ENCODE measurements at regions not wholly inside any gene's neighbourhood (a gene's known extent, or its start where the extent isn't known, plus 50 kb on each side); places are given as distances from the start of the nearest gene placed in this dataset.

DNA sequence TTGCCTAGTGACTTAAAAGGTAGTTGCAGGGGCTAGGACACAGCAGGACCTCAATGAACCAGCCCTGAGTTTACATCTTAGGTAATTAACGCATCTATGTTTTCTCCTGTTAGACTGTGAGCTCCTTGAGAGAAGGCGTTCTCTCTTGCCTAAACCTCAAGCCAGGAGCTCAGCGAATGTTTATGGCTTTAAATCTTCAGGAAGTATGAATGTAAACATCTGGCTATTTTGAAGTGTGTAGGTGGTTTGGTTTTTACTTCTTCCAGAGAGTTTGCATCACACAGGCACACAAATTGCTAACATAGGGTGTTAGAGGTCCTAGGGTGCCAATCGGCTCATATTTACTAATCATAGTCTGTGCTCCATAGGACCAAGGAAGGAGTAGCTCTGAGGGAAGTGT is 387.7 kb upstream of the ZNF507 start:
- no peak overlapping the region for H3K27ac Mint-ChIP-seq
- H3K4me3 Mint-ChIP-seq, result no peak overlapping the region
- no peaks in the 10 kb centered on the region for H3K36me3 Mint-ChIP-seq (ENCODE audit: low read depth)
- H3K4me1 Mint-ChIP-seq (ENCODE audit: low read depth), result no peaks in the 10 kb centered on the region
- H3K27me3 Mint-ChIP-seq, result no peaks in the 10 kb centered on the region
- H3K9me3 Mint-ChIP-seq, result peaks cover 7% of the 10 kb centered on the region

DNA sequence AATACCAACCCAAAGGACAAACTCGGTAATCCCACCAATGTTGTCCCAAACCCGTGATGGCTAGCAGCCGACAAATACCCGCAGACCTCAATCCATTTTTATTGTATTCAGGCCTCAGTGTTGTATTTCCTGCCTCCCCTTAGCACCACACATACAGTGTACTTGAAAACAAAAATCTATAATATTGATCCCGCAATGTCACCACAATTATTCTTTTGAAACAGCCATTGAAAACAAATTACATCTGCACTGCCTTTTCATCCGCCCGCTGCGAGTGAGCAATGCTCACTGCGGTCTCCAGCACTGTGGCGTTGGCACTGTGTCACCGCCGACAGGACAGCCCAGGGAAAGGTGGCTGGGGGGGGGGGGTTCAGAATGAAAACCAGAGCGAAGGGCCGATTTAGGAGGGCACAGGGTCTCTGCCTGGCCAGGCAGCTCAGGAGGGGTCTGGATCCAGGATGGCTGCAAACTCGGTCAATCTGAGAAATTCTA is 385.8 kb upstream of the ZNF507 start:
- Mint-ChIP-seq H3K9me3 (peaks cover 3% of the 10 kb centered on the region), H3K27ac (no peak overlapping the region), H3K36me3 (ENCODE audit: low read depth) (no peaks in the 10 kb centered on the region), H3K27me3 (no peaks in the 10 kb centered on the region), H3K4me3 (no peak overlapping the region), H3K4me1 (ENCODE audit: low read depth) (no peaks in the 10 kb centered on the region)

DNA sequence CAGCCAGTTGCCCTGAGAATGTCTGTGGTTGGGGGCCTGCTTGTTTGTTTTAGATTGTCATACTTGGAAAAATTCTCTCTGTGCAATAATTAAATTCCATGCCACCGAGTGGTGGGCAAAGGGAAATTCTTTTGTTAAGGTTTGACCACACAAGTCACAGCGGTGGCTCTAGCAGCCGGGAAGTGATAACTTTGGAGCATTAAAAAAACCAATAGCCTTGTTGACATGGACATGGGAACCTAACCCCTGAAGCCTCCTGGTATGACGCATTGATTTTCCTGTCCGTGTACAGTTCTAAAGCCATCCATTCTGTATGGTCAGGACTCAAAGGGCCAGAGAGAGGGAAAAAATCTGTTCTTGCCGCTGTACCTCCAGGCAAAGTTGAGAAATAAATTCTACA is 384.9 kb upstream of the ZNF507 start:
- H3K4me3 Mint-ChIP-seq, result no peak overlapping the region
- H3K4me1 Mint-ChIP-seq (ENCODE audit: low read depth), result no peaks in the 10 kb centered on the region
- H3K9me3 Mint-ChIP-seq, result peaks cover 3% of the 10 kb centered on the region
- H3K36me3 Mint-ChIP-seq (ENCODE audit: low read depth), result no peaks in the 10 kb centered on the region
- no peak overlapping the region for H3K27ac Mint-ChIP-seq
- no peaks in the 10 kb centered on the region for H3K27me3 Mint-ChIP-seq

DNA sequence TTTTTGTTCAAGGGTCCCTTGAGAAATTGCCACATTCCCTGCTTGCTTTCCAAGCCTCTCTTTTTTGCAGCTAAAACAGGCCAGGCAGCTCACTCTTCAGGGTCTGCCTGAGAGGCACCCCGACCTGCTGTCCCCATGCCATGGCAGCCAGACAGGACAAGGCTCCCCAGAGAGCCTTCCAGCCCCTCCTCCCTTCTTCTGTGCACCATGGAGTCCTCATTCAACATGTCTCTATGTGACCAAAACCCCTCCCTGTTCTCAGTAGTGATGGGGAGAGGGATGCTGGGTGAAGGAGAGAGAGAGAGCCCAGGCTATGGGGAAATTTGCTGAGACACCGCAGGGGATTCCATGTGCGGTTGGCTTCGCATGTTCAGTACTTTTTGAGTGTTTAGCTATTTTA is 384.2 kb upstream of the ZNF507 start:
- Mint-ChIP-seq H3K9me3 (peaks cover 2% of the 10 kb centered on the region), H3K4me1 (ENCODE audit: low read depth) (no peaks in the 10 kb centered on the region), H3K27me3 (no peaks in the 10 kb centered on the region), H3K4me3 (no peak overlapping the region), H3K27ac (no peak overlapping the region), H3K36me3 (ENCODE audit: low read depth) (no peaks in the 10 kb centered on the region)

DNA sequence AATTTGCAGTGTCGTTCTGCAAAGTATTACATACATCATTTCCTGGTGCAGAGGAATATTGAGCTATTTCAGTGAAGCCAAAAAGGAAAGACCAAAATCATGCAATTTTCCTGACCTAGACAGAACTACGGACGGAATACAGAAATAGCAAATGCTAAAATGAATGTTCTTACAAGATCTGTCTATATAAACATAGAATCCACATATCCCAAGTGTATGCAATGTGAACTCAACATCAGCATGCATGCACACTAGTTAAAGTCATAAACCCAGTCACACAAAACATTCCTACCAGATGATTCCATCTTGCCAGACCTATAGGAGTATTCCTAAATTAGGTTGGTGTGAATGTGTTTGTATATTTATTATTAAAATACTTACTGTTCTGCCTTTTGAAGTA is 383.7 kb upstream of the ZNF507 start:
- Mint-ChIP-seq H3K9me3 (no peaks in the 10 kb centered on the region), H3K4me1 (ENCODE audit: low read depth) (no peaks in the 10 kb centered on the region), H3K27ac (no peak overlapping the region), H3K36me3 (ENCODE audit: low read depth) (no peaks in the 10 kb centered on the region), H3K27me3 (no peaks in the 10 kb centered on the region), H3K4me3 (no peak overlapping the region)

GRCh38 chr19:31962561-31962996 is 382.8 kb upstream of the ZNF507 start:
- Mint-ChIP-seq H3K4me3 (no peak overlapping the region), H3K9me3 (no peaks in the 10 kb centered on the region), H3K4me1 (ENCODE audit: low read depth) (no peaks in the 10 kb centered on the region), H3K36me3 (ENCODE audit: low read depth) (no peaks in the 10 kb centered on the region), H3K27ac (no peak overlapping the region), H3K27me3 (no peaks in the 10 kb centered on the region)

- H3K4me3 Mint-ChIP-seq, result no peak overlapping the region
- H3K27ac Mint-ChIP-seq, result no peak overlapping the region
- no peaks in the 10 kb centered on the region for H3K36me3 Mint-ChIP-seq (ENCODE audit: low read depth)
- H3K9me3 Mint-ChIP-seq, result no peaks in the 10 kb centered on the region
- H3K27me3 Mint-ChIP-seq, result no peaks in the 10 kb centered on the region
- H3K4me1 Mint-ChIP-seq (ENCODE audit: low read depth), result no peaks in the 10 kb centered on the region
These were observed 381.7 kb upstream of the ZNF507 start for GRCh38 chr19:31963746-31964145.

DNA sequence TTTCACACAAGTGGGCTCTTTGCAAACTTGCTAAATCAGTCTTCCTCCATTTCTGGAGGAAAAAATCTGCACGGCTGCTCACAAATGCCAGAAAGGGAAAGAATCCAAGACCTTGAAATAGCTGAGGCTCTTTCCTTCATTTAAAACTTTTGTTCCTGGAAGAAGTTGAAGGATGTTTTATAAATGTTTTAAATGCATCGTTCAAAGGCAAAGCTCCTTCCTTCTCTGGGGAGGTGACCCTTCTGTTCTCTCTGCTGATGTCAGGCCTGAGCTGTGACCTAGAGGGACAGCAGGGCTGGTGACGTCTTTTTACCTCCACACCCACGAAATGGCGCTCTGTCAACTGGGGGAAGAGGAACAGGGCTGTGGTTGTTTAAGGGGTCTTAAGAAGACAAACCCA is 376.4 kb upstream of the ZNF507 start:
- Mint-ChIP-seq H3K4me3 (no peak overlapping the region), H3K9me3 (no peaks in the 10 kb centered on the region), H3K27me3 (no peaks in the 10 kb centered on the region), H3K4me1 (ENCODE audit: low read depth) (no peaks in the 10 kb centered on the region), H3K36me3 (ENCODE audit: low read depth) (no peaks in the 10 kb centered on the region), H3K27ac (no peak overlapping the region)

GRCh38 chr19:31970027-31970461 is 375.4 kb upstream of the ZNF507 start:
- no peaks in the 10 kb centered on the region for H3K36me3 Mint-ChIP-seq (ENCODE audit: low read depth)
- H3K27me3 Mint-ChIP-seq, result no peaks in the 10 kb centered on the region
- no peak overlapping the region for H3K4me3 Mint-ChIP-seq
- no peaks in the 10 kb centered on the region for H3K9me3 Mint-ChIP-seq
- no peaks in the 10 kb centered on the region for H3K4me1 Mint-ChIP-seq (ENCODE audit: low read depth)
- no peak overlapping the region for H3K27ac Mint-ChIP-seq

DNA sequence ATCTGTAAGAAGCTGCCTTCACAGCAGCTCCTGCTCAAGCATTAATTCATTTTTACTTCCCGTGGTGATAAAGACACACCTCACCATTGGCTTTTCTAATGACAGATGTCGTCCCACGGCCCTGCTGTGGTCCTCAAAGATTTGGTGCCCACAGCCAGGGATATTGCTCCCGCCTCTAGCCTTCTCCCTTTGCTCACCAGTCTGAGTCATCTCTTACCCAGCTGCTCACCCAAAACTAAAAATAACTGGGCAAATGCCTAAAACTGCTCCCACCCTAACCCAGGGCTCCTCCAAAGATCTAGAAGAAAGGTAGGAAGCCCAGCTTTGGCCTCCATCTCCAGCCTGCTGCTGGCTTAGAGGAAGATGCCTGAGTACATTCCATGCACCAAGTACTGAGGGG is 371.1 kb upstream of the ZNF507 start:
- H3K27me3 Mint-ChIP-seq, result no peaks in the 10 kb centered on the region
- no peaks in the 10 kb centered on the region for H3K4me1 Mint-ChIP-seq (ENCODE audit: low read depth)
- H3K27ac Mint-ChIP-seq, result no peak overlapping the region
- H3K4me3 Mint-ChIP-seq, result no peak overlapping the region
- H3K36me3 Mint-ChIP-seq (ENCODE audit: low read depth), result no peaks in the 10 kb centered on the region
- peaks cover 4% of the 10 kb centered on the region for H3K9me3 Mint-ChIP-seq

- Mint-ChIP-seq H3K27ac (no peak overlapping the region), H3K9me3 (peaks cover 4% of the 10 kb centered on the region), H3K27me3 (no peaks in the 10 kb centered on the region), H3K36me3 (ENCODE audit: low read depth) (no peaks in the 10 kb centered on the region), H3K4me1 (ENCODE audit: low read depth) (no peaks in the 10 kb centered on the region), H3K4me3 (no peak overlapping the region)
These were observed 370.5 kb upstream of the ZNF507 start for GRCh38 chr19:31974941-31975340.

GRCh38 chr19:31975461-31975860 is 369.9 kb upstream of the ZNF507 start:
- Mint-ChIP-seq H3K4me1 (ENCODE audit: low read depth) (no peaks in the 10 kb centered on the region), H3K27me3 (no peaks in the 10 kb centered on the region), H3K27ac (no peak overlapping the region), H3K4me3 (no peak overlapping the region), H3K36me3 (ENCODE audit: low read depth) (no peaks in the 10 kb centered on the region), H3K9me3 (peaks cover 4% of the 10 kb centered on the region)

DNA sequence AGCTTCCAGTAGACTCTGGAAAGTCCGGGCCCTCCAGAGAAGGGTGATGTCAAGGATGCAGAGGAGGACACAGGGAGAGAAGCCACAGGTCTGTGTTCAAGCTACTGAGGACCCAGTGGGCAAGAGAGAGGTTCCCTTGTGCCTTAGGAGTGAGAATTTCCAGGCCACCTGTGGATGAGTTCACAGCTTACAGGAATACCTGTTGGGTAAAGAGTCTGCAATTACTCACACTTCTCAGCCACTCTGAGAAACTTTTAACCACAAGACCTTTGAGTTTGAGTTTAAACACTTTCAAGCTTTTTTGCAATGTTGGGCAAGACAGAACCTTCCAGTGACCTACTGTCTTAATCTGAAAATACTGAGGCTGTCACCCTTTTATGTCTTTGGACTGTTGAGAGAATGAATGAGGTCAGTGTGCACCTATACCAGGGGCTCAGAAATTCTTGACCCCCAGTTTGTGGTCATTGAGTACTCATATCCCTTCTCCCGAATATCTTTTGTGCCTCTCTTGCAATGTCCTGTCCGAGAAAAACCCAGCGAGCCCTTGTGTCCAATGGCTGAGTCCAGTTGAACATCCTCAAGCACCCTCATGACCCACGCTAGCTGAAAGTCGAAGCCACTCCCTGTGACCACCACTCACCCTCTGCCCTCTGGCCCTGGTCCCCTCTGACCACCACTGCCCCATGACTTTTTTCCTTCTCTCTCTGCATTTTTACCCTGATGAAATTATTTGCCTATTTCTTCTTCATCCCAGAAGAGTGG is 368.5 kb upstream of the ZNF507 start:
- Mint-ChIP-seq H3K4me3 (no peak overlapping the region), H3K27ac (no peak overlapping the region), H3K9me3 (peaks cover 4% of the 10 kb centered on the region), H3K36me3 (ENCODE audit: low read depth) (no peaks in the 10 kb centered on the region), H3K4me1 (ENCODE audit: low read depth) (no peaks in the 10 kb centered on the region), H3K27me3 (no peaks in the 10 kb centered on the region)

GRCh38 chr19:31979362-31979761 is 366.0 kb upstream of the ZNF507 start:
- H3K36me3 Mint-ChIP-seq (ENCODE audit: low read depth), result no peaks in the 10 kb centered on the region
- no peaks in the 10 kb centered on the region for H3K27me3 Mint-ChIP-seq
- H3K4me1 Mint-ChIP-seq (ENCODE audit: low read depth), result no peaks in the 10 kb centered on the region
- no peak overlapping the region for H3K4me3 Mint-ChIP-seq
- no peak overlapping the region for H3K27ac Mint-ChIP-seq
- peaks cover 5% of the 10 kb centered on the region for H3K9me3 Mint-ChIP-seq

DNA sequence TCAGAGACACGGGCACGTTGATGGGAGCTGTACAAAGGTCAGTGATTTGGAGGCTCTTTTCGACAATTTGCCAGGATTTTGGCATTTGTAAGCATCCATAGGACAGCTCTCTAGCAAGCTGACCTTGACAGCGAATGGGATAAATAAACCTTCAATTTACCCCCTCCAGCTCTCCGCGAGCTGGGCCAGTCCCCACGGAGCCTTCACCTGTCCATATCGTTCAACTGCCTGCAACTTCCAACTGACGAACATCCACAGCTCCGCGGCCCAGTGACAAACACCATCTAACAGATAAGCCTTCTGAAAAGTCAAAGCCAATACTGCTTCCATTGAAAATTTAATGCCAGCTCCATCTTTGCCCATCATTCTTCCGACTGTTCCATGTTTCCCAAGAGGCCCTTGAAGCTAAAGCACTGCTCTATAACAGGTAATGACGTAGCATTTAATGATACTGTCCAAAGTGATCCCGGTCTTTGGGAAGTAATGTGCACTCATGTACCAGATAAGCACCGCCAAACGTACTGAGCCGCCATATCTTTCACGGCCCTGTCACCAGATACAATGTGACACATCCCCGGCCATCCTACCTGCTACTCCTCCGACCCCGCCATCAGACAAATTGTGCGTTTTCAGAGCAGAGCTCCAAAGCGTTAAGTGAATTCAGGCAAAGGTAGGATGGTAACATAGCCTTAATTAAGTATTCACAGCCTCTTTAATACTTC is 365.3 kb upstream of the ZNF507 start:
- H3K4me1 Mint-ChIP-seq (ENCODE audit: low read depth), result no peaks in the 10 kb centered on the region
- H3K27me3 Mint-ChIP-seq, result peaks cover 1% of the 10 kb centered on the region
- no peak overlapping the region for H3K4me3 Mint-ChIP-seq
- no peak overlapping the region for H3K27ac Mint-ChIP-seq
- H3K9me3 Mint-ChIP-seq, result peaks cover 8% of the 10 kb centered on the region
- H3K36me3 Mint-ChIP-seq (ENCODE audit: low read depth), result no peaks in the 10 kb centered on the region
